GM12878 (cell line): ENCODE measurements at regions not wholly inside any gene's neighbourhood (a gene's known extent, or its start where the extent isn't known, plus 50 kb on each side); places are given as distances from the start of the nearest gene placed in this dataset.

Experiments used
- CHD2 ChIP-seq: IDR thresholded peaks from 2 replicates; pipeline ENCODE4 v1.6.1; 2011; ENCODE audit warnings: low read depth, low read length, improper control_type of control experiment, borderline replicate concordance
- HDAC2 ChIP-seq: fragments of 200-600 bp; sonication (generic); IDR thresholded peaks from 2 replicates; pipeline ENCODE4 v1.6.1; 2017
- HDAC6 ChIP-seq: fragments of 200-600 bp; sonication (generic); IDR thresholded peaks from one replicate; pipeline ENCODE4 v1.8.0; 2017; ENCODE audit warnings: antibody characterized with exemption; ENCODE audit not compliant: unreplicated experiment
- IKZF1 ChIP-seq: fragments of 450-650 bp; conservative IDR thresholded peaks from 2 replicates; pipeline ENCODE4 v1.6.1; 2017; ENCODE audit warnings: antibody characterized with exemption, mild to moderate bottlenecking
- IKZF2 ChIP-seq, 2 experiments: fragments of 450-650 bp; IDR thresholded peaks; 2 replicates each; pipeline ENCODE4 v1.6.1; 2017; ENCODE audit warnings: mild to moderate bottlenecking in 2 of 2, moderate library complexity in 2 of 2
- SMC3 ChIP-seq: IDR thresholded peaks from 2 replicates; pipeline ENCODE4 v1.6.1; 2011; ENCODE audit warnings: low read length, improper control_type of control experiment, borderline replicate concordance
- TAF1 ChIP-seq: IDR thresholded peaks from 2 replicates; pipeline ENCODE4 v1.6.1; 2011; ENCODE audit warnings: mild to moderate bottlenecking, low read depth, low read length, borderline replicate concordance
- ZNF207 ChIP-seq: fragments of 450-650 bp; IDR thresholded peaks from 2 replicates; pipeline ENCODE4 v1.6.1; 2014; ENCODE audit warnings: antibody characterized with exemption, mild to moderate bottlenecking, borderline replicate concordance
- ZNF384 ChIP-seq: IDR thresholded peaks from 2 replicates; pipeline ENCODE4 v1.6.1; 2012; ENCODE audit warnings: low read depth, mild to moderate bottlenecking, low read length, improper control_type of control experiment, borderline replicate concordance
- ZSCAN29 ChIP-seq: fragments of 450-650 bp; IDR thresholded peaks from 2 replicates; pipeline ENCODE4 v1.6.1; 2017; ENCODE audit warnings: mild to moderate bottlenecking, moderate library complexity
- TF ChIP-seq, protein P1 (sequence below): fragments of 450-650 bp; formaldehyde crosslinking; IDR thresholded peaks from 2 replicates; pipeline ENCODE4 v1.4.0; 2020; ENCODE audit warnings: mild to moderate bottlenecking, moderate library complexity
- TF ChIP-seq, protein P2 (sequence below), 3 experiments: IDR thresholded peaks in 2 of 3; conservative IDR thresholded peaks in 1 of 3; 2 replicates each; pipeline ENCODE4 v1.5.1; 2011; ENCODE audit warnings: low read depth in 3 of 3, low read length in 3 of 3, mild to moderate bottlenecking in 3 of 3, control low read depth in 2 of 3, moderate library complexity in 2 of 3, inconsistent platforms in 1 of 3, mixed read lengths in 1 of 3; ENCODE audit not compliant: control insufficient read depth in 2 of 3, insufficient read depth in 1 of 3; ENCODE audit errors: extremely low read depth in 1 of 3
- TF ChIP-seq, protein P3 (sequence below): IDR thresholded peaks from 2 replicates; pipeline ENCODE4 v1.6.1; 2011; ENCODE audit warnings: borderline replicate concordance, low read depth, mild to moderate bottlenecking, moderate library complexity, low read length; ENCODE audit not compliant: insufficient read depth, poor library complexity, severe bottlenecking
- TF ChIP-seq, protein P4 (sequence below): fragments of 450-650 bp; IDR thresholded peaks from 2 replicates; pipeline ENCODE4 v1.6.1; 2018; ENCODE audit warnings: mild to moderate bottlenecking, low read depth, moderate library complexity; ENCODE audit not compliant: partially characterized antibody
- TF ChIP-seq, protein P5 (sequence below): fragments of 150-350 bp; IDR thresholded peaks from 2 replicates; pipeline ENCODE4 v1.6.1; 2014; ENCODE audit warnings: mild to moderate bottlenecking, low read depth, low read length
- TF ChIP-seq, protein P6 (sequence below): fragments of 450-650 bp; IDR thresholded peaks from 2 replicates; pipeline ENCODE4 v1.6.1; 2017; ENCODE audit warnings: mild to moderate bottlenecking, low read depth, inconsistent platforms; ENCODE audit not compliant: poor library complexity, severe bottlenecking

DNA sequence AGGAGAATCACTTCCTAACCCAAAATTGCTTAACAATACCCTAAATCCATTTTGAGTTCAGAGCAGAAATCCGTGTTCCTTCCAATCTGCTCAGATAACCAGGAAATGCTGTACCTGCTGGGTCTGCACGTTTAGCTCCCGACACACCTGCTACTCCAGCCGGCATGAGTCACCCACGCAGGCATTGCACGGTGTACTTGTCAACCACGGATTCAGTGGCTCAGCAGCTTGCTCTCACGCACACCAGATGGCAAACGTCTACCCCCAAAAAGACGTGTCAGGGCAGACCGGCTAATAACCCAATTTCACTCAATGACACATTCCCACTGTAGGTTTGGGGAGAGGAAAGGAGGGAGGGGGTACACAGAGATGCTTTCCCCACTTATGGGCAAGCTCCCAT lies 468.1 kb downstream of the SOX9 start (continued):
- TF ChIP-seq, protein P1, sequence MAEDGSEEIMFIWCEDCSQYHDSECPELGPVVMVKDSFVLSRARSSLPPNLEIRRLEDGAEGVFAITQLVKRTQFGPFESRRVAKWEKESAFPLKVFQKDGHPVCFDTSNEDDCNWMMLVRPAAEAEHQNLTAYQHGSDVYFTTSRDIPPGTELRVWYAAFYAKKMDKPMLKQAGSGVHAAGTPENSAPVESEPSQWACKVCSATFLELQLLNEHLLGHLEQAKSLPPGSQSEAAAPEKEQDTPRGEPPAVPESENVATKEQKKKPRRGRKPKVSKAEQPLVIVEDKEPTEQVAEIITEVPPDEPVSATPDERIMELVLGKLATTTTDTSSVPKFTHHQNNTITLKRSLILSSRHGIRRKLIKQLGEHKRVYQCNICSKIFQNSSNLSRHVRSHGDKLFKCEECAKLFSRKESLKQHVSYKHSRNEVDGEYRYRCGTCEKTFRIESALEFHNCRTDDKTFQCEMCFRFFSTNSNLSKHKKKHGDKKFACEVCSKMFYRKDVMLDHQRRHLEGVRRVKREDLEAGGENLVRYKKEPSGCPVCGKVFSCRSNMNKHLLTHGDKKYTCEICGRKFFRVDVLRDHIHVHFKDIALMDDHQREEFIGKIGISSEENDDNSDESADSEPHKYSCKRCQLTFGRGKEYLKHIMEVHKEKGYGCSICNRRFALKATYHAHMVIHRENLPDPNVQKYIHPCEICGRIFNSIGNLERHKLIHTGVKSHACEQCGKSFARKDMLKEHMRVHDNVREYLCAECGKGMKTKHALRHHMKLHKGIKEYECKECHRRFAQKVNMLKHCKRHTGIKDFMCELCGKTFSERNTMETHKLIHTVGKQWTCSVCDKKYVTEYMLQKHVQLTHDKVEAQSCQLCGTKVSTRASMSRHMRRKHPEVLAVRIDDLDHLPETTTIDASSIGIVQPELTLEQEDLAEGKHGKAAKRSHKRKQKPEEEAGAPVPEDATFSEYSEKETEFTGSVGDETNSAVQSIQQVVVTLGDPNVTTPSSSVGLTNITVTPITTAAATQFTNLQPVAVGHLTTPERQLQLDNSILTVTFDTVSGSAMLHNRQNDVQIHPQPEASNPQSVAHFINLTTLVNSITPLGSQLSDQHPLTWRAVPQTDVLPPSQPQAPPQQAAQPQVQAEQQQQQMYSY (CRISPR knock-in tag), result no peak
- TF ChIP-seq IKZF2 (IDR thresholded peaks at IDR 0.05) (peak; percentile 63 to 80; a peak in 3 of 4 replicates), TAF1 (no peak), HDAC6 (no peak), IKZF1 (peak; percentile 85), ZNF384 (no peak), ZNF207 (no peak), SMC3 (no peak), CHD2 (no peak; the same call in 1 of the 2 replicates), HDAC2 (no peak), ZSCAN29 (no peak)
- TF ChIP-seq, protein P2, sequence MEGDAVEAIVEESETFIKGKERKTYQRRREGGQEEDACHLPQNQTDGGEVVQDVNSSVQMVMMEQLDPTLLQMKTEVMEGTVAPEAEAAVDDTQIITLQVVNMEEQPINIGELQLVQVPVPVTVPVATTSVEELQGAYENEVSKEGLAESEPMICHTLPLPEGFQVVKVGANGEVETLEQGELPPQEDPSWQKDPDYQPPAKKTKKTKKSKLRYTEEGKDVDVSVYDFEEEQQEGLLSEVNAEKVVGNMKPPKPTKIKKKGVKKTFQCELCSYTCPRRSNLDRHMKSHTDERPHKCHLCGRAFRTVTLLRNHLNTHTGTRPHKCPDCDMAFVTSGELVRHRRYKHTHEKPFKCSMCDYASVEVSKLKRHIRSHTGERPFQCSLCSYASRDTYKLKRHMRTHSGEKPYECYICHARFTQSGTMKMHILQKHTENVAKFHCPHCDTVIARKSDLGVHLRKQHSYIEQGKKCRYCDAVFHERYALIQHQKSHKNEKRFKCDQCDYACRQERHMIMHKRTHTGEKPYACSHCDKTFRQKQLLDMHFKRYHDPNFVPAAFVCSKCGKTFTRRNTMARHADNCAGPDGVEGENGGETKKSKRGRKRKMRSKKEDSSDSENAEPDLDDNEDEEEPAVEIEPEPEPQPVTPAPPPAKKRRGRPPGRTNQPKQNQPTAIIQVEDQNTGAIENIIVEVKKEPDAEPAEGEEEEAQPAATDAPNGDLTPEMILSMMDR (IDR thresholded peaks at IDR 0.05 in 2 of 3, conservative IDR thresholded peaks at IDR 0.05 in 1 of 3; ENCODE audit: control insufficient read depth in 2 of 3, extremely low read depth in 1 of 3, insufficient read depth in 1 of 3, low read depth in 3 of 3, low read length in 3 of 3), result no peak
- TF ChIP-seq, protein P3, sequence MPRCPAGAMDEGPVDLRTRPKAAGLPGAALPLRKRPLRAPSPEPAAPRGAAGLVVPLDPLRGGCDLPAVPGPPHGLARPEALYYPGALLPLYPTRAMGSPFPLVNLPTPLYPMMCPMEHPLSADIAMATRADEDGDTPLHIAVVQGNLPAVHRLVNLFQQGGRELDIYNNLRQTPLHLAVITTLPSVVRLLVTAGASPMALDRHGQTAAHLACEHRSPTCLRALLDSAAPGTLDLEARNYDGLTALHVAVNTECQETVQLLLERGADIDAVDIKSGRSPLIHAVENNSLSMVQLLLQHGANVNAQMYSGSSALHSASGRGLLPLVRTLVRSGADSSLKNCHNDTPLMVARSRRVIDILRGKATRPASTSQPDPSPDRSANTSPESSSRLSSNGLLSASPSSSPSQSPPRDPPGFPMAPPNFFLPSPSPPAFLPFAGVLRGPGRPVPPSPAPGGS, result peak; percentile 81
- TF ChIP-seq, protein P4, sequence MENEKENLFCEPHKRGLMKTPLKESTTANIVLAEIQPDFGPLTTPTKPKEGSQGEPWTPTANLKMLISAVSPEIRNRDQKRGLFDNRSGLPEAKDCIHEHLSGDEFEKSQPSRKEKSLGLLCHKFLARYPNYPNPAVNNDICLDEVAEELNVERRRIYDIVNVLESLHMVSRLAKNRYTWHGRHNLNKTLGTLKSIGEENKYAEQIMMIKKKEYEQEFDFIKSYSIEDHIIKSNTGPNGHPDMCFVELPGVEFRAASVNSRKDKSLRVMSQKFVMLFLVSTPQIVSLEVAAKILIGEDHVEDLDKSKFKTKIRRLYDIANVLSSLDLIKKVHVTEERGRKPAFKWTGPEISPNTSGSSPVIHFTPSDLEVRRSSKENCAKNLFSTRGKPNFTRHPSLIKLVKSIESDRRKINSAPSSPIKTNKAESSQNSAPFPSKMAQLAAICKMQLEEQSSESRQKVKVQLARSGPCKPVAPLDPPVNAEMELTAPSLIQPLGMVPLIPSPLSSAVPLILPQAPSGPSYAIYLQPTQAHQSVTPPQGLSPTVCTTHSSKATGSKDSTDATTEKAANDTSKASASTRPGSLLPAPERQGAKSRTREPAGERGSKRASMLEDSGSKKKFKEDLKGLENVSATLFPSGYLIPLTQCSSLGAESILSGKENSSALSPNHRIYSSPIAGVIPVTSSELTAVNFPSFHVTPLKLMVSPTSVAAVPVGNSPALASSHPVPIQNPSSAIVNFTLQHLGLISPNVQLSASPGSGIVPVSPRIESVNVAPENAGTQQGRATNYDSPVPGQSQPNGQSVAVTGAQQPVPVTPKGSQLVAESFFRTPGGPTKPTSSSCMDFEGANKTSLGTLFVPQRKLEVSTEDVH, result no peak
- TF ChIP-seq, protein P5, sequence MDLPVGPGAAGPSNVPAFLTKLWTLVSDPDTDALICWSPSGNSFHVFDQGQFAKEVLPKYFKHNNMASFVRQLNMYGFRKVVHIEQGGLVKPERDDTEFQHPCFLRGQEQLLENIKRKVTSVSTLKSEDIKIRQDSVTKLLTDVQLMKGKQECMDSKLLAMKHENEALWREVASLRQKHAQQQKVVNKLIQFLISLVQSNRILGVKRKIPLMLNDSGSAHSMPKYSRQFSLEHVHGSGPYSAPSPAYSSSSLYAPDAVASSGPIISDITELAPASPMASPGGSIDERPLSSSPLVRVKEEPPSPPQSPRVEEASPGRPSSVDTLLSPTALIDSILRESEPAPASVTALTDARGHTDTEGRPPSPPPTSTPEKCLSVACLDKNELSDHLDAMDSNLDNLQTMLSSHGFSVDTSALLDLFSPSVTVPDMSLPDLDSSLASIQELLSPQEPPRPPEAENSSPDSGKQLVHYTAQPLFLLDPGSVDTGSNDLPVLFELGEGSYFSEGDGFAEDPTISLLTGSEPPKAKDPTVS, result no peak
- TF ChIP-seq, protein P6, sequence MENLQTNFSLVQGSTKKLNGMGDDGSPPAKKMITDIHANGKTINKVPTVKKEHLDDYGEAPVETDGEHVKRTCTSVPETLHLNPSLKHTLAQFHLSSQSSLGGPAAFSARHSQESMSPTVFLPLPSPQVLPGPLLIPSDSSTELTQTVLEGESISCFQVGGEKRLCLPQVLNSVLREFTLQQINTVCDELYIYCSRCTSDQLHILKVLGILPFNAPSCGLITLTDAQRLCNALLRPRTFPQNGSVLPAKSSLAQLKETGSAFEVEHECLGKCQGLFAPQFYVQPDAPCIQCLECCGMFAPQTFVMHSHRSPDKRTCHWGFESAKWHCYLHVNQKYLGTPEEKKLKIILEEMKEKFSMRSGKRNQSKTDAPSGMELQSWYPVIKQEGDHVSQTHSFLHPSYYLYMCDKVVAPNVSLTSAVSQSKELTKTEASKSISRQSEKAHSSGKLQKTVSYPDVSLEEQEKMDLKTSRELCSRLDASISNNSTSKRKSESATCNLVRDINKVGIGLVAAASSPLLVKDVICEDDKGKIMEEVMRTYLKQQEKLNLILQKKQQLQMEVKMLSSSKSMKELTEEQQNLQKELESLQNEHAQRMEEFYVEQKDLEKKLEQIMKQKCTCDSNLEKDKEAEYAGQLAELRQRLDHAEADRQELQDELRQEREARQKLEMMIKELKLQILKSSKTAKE, result no peak
